ENCODE measurements at regions not wholly inside any gene's neighbourhood (a gene's known extent, or its start where the extent isn't known, plus 50 kb on each side); places are given as distances from the start of the nearest gene placed in this dataset.

- no peak for DNase-seq (ENCODE audit: low read depth)
Observed at GRCh38 chr6:87938287-87938686, 109.4 kb upstream of the SPACA1 start.

DNA sequence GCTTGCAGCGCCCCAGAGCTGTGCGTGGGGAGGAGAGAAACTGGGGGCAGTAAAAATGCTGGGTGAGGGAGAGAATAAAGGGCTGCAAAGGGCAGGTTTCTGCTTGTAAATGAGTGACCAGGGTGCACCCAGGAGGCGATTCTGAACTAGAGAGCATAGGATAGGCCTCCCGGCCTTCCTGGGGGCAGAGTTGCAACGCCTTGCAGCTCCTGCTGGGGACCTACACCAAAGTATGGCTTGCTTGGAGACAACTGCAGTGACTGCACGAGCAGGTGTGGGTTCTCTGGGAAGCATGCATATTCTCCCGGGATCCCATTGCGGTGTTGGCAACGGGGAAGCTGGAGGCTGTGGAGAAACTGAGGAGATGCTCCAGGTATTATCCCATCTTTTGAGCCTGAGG lies 111.6 kb upstream of the SPACA1 start:
- no peak for DNase-seq (ENCODE audit: low read depth)

DNA sequence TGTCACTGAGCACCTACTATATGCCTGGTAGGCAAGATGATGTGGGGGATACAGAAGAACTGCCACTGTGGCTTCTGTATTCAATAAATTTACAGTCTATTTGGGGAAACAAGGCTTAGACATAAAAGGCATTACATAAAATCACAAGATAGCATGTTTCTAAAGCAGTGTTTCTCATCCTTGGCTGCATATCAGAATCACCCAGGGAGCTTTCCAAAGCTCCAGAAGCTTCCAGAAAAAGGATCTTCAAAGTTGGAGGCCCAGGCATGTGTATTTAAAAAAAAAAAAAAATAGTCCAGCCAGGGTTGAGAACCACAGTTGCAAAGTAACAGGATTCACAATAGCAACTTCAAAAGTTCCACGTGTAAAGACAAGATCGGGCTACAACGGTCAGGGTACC lies 112.4 kb upstream of the SPACA1 start:
- DNase-seq (ENCODE audit: low read depth) = no peak

GRCh38 chr6:87932361-87932760 lies 115.3 kb upstream of the SPACA1 start:
- no peak for DNase-seq (ENCODE audit: low read depth)

GRCh38 chr6:87929843-87930288 lies 117.8 kb upstream of the SPACA1 start:
- peak; percentile 90 for DNase-seq (ENCODE audit: low read depth)

DNA sequence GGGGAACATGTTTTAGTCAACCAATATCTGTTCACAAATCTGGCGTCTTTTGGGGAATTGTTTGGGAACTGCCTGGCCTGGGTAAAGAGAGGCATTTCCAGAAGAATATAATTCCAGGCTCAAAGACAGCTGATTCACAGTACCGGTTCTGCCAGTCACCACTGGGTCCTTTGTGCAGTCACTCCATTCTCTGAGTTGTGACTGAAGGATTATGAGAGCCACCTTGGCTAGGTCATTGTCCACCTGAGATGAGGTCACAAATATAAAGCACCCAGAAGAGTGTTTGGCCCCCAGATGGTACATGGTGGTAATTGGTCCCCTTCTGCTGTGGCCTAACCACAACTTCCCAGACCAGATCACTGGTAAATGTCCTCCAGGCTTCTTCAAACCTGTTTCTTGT lies 121.0 kb upstream of the SPACA1 start:
- DNase-seq (ENCODE audit: low read depth) = no peak

GRCh38 chr6:87926072-87926471 lies 121.6 kb upstream of the SPACA1 start:
- no peak for DNase-seq (ENCODE audit: low read depth)

DNA sequence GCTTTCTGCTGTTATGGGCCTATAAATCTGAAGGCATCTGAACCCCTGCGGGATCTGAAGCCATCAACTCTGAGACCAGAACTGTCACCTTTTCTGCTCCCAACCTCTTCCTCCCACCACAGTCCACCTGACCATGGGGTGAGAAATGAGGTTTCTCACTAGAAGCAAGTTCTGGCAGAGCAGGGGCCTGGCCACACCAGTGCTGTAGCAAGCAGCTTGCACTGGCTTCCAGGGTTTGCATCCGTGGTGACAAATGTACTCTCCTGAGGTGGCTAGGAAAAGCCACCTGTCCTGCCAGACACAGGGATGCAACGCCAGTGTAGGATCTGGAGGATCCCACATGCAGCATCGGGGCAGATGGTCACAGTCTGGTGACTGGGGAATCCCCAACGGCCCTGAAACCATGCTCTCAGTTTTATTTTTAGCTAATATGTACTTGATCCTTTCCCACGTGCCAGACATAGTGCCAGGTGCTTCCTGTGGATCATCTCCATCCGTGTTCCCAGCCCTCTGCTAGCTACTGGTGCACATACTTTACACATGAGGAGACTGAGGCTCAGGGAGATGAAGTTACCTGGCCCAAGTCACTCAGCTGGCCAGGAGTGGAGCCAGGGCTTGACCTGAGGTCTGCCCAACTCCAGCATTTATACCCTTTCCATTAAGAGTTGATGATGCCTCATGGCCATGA lies 122.1 kb upstream of the SPACA1 start:
- DNase-seq (ENCODE audit: low read depth) = peak; percentile 85

DNA sequence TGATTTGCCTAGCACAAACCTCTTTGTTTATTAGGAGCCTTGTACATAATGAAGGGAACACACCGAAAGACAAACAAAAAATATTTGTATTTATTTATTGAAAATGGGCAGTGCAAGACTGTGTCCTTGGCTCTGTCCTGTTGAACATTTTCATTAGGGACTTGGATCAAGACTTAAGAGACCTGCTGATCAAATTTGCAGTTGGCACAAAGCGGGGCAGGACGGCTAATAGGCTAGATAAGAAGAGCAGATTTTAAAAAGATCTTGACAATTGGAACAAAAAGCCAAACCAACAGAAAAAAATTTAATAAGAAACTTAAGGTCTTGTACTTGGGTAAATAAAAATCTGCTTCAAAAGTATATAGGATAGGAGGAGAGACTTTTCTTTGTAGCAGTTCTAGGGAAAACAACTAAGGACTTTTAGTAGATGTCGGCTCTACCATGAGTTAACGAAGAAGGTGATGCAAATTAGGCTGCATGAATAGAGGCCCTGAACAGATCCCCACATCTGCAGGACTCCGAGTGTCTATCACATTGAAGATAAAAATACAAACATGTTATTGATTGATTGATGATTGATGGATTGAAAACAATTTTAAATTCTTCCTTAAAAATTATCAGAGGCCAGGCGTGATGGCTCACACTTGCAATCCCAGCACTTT lies 124.1 kb upstream of the SPACA1 start:
- DNase-seq (ENCODE audit: low read depth) = no peak

- DNase-seq (ENCODE audit: low read depth) = peak; percentile 51
Observed at GRCh38 chr6:87922947-87923330, 124.7 kb upstream of the SPACA1 start.

GRCh38 chr6:87922196-87922946 lies 125.3 kb upstream of the SPACA1 start:
- no peak for DNase-seq (ENCODE audit: low read depth)

DNA sequence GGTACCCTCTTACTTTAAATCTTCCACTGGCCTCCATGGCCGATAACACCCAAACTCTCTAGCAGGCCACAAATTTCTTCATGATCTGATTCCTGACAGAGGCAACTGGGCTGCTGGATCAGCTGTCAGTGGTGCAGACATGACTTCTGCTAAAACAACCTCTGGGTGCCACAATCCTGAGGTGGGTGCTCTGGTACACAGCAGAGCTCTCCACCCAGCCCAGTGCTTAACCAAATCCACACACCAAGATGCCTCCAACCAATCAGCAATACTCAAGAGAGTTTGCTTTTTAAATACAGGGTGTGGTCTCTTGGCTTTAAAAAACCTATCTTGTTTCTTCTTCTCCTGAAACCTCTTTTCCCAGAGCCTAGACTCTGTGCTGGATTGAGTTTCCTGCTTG lies 126.6 kb upstream of the SPACA1 start:
- peak; percentile 65 for DNase-seq (ENCODE audit: low read depth)

- no peak for DNase-seq (ENCODE audit: low read depth)
Observed at GRCh38 chr6:87920245-87920644, 127.4 kb upstream of the SPACA1 start.

DNA sequence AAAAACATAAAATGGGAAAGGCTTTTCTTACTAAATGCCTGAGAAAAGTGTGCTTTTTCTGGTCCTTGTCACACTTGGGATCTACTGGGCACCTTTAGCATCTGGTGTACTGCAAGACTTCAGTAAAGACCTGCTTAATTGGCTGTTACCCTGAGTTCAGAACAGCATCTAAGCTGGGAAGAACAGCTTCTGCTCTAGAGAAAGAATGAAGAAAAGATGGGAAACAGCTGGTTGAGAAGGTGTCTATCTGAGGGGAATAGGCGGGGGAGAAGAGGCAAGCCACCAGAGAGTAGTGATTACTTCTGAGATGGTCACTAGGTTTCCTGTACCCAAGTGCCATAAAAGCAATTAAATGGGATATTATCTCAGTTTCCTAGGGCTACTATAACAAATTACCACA lies 128.2 kb upstream of the SPACA1 start:
- no peak for DNase-seq (ENCODE audit: low read depth)

DNA sequence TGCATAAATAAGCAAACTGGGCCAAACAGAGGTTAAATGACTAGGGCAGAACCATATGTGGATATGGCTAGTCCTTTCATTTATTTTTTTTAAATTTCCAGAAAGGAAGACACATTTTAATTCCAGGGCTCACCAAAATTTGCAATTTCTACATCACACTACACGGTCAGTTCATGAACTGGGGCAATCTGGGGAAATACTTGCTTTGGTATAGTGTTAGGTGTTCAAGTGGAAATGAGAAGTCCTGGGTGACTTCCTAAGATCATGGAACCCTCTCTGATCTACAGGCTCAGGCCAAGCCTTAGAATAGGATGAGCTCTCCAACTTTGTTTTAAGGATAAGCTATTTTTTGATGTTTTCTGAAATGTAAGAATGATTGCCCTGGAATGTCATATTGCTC lies 128.6 kb upstream of the SPACA1 start:
- DNase-seq (ENCODE audit: low read depth) = no peak

GRCh38 chr6:87918461-87918941 lies 129.1 kb upstream of the SPACA1 start:
- DNase-seq (ENCODE audit: low read depth) = peak; percentile 67

GRCh38 chr6:87917886-87918285 lies 129.8 kb upstream of the SPACA1 start:
- peak; percentile 26 for DNase-seq (ENCODE audit: low read depth)

DNA sequence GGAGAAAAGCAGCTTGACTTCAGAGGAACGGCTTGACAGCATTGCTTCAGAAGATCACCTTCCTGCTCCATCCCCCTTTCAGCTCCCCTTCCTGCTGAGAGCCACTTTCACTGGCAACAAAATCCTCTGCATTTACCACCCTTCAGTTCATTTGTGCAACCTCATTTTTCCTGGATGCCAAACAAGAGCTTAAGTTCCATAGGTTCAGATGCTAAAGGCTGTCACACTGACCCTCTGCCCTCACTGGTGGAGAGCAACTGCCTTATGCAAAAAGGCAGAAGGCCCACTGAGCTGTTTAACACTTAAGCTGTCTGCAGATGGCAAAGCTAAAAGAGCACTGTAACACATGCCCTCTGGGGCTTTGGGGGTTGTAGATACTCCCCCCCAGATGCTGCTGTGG lies 131.2 kb upstream of the SPACA1 start:
- DNase-seq (ENCODE audit: low read depth) = no peak

DNA sequence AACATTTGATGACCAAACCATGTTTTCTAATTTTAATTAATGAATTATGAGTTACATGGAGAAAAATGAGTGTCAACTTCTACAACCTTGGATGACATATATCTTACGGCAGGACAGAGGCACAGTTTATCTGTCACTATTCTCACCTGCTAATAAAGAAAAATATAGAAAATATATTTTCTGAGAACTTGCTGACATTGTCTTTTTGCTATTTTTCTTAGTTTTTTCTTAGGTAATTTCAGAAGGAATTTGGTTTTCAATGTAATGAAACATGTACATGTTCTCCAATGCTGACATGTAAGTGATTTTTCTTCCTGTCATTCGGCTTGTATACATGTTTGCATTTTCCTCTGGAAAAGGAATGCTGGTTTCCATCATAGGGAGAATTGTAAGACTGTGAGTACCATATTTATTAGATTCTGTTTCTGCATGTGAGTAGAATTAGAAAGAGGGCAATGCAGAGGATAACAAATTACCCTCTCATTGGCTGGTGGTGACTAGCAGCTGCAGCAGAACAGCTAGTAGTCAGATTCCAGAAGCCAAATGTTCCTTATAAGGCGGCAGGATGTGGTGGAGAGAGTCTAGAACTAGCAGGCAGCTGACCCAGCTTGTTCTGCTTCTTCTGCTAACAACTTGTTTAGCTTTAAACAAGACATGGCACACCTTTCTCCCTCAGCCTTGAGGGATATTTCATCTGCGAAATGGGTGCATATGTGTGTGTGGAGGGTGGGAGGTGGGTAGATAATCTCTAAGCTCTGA lies 132.8 kb upstream of the SPACA1 start:
- peak; percentile 84 for DNase-seq (ENCODE audit: low read depth)

GRCh38 chr6:87913974-87914373 lies 133.7 kb upstream of the SPACA1 start:
- DNase-seq (ENCODE audit: low read depth) = no peak

- no peak for DNase-seq (ENCODE audit: low read depth)
Observed at GRCh38 chr6:87912102-87912501, 135.5 kb upstream of the SPACA1 start.

GRCh38 chr6:87909849-87910248 lies 137.8 kb upstream of the SPACA1 start:
- peak; percentile 95 for DNase-seq (ENCODE audit: low read depth)
